HUES48 (cell line): ENCODE measurements at regions not wholly inside any gene's neighbourhood (a gene's known extent, or its start where the extent isn't known, plus 50 kb on each side); places are given as distances from the start of the nearest gene placed in this dataset.

ENCODE experiments used
- H3K27ac ChIP-seq: one replicate; pipeline ENCODE4 v1.7.0; 2013; ENCODE audit warnings: low read depth, low read length, inconsistent platforms
- H3K27me3 ChIP-seq: 2 replicates; pipeline ENCODE4 v1.6.1; 2013; ENCODE audit warnings: mild to moderate bottlenecking, low read length; ENCODE audit not compliant: control insufficient read depth, insufficient read depth
- H3K36me3 ChIP-seq: 2 replicates; pipeline ENCODE4 v1.6.1; 2013; ENCODE audit warnings: low read length; ENCODE audit not compliant: control insufficient read depth, insufficient read depth
- H3K4me1 ChIP-seq: 2 replicates; pipeline ENCODE4 v1.6.1; 2013; ENCODE audit warnings: mild to moderate bottlenecking, low read length; ENCODE audit not compliant: control insufficient read depth, insufficient read depth
- H3K4me3 ChIP-seq: 2 replicates; pipeline ENCODE4 v1.5.1; 2013; ENCODE audit warnings: mild to moderate bottlenecking, low read depth, low read length
- H3K9ac ChIP-seq: 2 replicates; pipeline ENCODE4 v1.6.1; 2013; ENCODE audit warnings: mild to moderate bottlenecking, low read depth, low read length, moderate library complexity
- H3K9me3 ChIP-seq: 2 replicates; pipeline ENCODE4 v1.6.1; 2013; ENCODE audit warnings: low read length; ENCODE audit not compliant: control insufficient read depth, insufficient read depth

DNA sequence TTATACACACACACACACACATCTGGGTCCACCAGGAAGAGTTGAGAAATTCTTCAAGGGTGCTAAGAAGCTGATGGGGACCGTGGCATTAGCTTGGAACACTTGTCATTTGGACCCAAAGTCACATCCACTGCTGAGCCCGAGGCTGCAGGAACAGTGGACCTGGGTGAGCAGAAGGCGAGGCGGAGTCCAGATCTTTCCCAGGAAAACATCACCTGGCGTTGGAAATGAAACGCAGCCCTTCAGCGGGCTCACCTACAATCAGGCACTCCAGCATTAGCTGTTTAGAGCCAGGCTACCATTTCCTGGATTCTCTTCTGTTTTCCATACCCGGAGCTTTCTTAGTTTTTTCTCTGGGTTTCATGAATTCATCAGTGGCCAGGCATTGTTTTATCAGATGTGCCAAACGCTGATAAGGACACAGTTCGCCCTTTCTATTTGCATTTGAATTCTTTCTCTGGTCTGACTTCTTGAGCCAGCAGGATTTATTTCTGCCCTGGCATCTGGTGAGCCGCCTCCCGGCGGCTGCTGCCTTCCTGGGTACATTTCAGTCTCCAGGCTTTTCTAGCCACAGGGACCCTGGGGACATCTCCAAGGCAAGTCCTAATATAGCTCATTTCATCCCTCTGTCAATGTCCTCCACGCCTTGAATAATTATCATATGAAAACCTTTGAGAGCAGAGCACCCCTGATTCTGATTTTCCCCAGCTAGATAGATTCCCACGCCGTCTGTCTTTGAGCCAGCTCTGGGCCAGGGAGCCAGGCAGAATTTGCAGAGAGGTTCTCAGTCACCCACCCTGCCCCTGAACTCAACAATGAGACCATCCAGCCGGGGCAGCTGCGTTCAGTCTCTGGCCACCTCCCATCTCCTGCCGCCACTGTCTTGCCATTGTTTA, 170.9 kb downstream of the TTLL2 start:
- Histone ChIP-seq H3K4me3 (no peak overlapping the region), H3K27me3 (no peaks in the 10 kb centered on the region), H3K36me3 (no peaks in the 10 kb centered on the region), H3K27ac (no peak overlapping the region), H3K4me1 (peaks cover 8% of the 10 kb centered on the region; the same call in 1 of the 2 replicates), H3K9me3 (no peaks in the 10 kb centered on the region), H3K9ac (no peak overlapping the region)

DNA sequence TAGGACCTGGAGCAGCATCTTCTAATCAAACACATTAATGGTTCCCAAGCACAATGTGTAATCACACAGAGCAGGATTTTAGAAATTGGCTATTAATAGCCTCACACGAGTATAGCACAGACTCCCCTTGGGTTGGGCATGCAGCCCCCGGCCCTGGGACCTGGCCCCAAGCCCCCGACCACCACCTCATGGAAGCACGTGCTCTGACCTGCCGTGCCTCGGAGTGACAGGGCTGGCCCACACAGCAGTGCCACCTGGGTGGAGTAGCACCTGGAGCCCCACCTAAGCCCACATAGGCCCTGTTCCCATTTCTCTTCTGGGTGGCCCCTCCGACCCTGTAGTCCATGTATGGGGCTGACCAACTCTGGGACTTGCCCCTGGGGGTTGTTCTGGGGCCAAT, 171.8 kb downstream of the TTLL2 start:
- peaks cover 8% of the 10 kb centered on the region; the same call in 1 of the 2 replicates for H3K4me1 ChIP-seq
- H3K27ac ChIP-seq = no peak overlapping the region
- H3K9me3 ChIP-seq = no peaks in the 10 kb centered on the region
- no peak overlapping the region for H3K9ac ChIP-seq
- no peaks in the 10 kb centered on the region for H3K27me3 ChIP-seq
- H3K4me3 ChIP-seq = no peak overlapping the region
- H3K36me3 ChIP-seq = no peaks in the 10 kb centered on the region

DNA sequence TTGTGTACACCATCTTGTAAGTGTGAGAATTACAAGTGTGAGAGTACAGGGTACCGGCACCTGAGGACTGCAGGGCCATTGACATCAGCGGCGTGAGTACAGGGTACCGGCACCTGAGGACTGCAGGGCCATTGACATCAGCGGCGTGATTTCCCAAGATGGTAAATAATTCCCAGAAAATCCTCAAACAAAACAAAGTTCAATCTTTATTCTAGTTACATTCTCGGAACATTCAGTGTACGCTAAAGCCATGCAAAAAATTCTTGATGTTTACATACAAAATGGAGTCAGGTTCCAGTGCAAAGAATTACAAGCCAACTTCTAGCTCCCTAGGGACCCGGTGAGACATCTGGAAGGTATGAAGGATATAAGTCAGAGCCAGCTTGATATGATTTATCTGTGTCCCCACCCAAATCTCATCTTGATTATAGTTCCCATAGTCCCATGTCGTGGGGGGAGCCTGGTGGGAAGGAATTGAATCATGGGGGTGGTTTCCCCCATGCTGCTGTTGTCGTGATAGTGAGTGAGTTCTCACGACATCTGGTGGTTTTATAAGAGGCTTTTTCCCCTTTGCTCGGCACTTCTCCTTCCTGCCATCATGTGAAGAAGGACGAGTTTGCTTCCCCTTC, 172.7 kb downstream of the TTLL2 start:
- H3K9ac ChIP-seq = no peak overlapping the region
- peaks cover 8% of the 10 kb centered on the region; the same call in 1 of the 2 replicates for H3K4me1 ChIP-seq

DNA sequence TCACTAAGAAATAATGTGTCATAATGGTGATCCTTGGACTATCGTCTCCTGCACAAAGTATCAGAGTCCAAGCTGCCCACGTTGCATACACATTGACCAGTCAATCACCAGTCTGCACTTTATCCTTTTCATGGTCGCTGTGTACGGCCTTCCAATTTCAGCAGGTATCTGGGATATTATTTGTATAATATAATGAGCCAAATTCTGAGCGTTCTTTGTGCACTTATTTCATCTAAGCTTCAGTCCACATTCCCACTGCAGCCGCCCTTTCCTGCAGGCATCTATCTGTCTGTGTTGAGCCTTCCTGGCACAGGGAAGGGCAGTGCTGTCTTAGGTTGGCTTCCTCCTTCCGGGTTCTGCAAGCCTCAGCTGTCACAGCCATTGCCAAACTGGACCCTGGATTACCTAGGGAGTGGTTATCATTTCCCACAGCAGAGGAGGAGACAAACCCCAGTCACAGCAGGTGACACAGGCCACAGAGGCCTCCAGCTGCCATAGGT, 174.3 kb downstream of the TTLL2 start:
- Histone ChIP-seq H3K4me1 (peaks cover 8% of the 10 kb centered on the region; the same call in 1 of the 2 replicates), H3K9me3 (no peaks in the 10 kb centered on the region), H3K9ac (no peak overlapping the region), H3K36me3 (no peaks in the 10 kb centered on the region), H3K27me3 (no peaks in the 10 kb centered on the region), H3K27ac (no peak overlapping the region), H3K4me3 (no peak overlapping the region)

More for the DNA sequence above, 172.7 kb downstream of the TTLL2 start:
- H3K27me3 ChIP-seq = no peaks in the 10 kb centered on the region
- H3K9me3 ChIP-seq = no peaks in the 10 kb centered on the region
- no peak overlapping the region for H3K4me3 ChIP-seq
- H3K27ac ChIP-seq = no peak overlapping the region
- H3K36me3 ChIP-seq = no peaks in the 10 kb centered on the region

DNA sequence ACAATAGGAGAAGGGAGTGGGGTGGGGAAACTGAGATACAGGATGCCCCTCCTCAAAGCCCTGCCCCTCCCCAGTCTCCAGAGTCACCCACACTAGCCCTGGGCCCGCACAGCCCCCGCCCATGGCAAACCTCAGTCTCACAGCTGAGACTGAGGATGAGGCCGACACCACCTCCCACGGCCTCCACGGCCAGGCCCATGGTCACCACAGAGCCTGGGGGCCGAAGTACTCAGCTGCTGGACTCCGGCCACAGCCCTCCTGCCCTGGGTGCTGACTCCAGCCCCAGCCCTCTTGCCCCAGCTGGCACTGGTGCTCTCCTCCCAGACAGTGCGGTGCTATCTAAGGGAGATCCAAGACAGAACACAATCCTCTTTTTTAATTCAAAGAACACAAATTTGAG, 176.1 kb downstream of the TTLL2 start:
- Histone ChIP-seq H3K9me3 (no peaks in the 10 kb centered on the region), H3K9ac (no peak overlapping the region), H3K27me3 (no peaks in the 10 kb centered on the region), H3K36me3 (no peaks in the 10 kb centered on the region), H3K4me1 (peaks cover 4% of the 10 kb centered on the region; the same call in 1 of the 2 replicates), H3K4me3 (no peak overlapping the region), H3K27ac (no peak overlapping the region)

DNA sequence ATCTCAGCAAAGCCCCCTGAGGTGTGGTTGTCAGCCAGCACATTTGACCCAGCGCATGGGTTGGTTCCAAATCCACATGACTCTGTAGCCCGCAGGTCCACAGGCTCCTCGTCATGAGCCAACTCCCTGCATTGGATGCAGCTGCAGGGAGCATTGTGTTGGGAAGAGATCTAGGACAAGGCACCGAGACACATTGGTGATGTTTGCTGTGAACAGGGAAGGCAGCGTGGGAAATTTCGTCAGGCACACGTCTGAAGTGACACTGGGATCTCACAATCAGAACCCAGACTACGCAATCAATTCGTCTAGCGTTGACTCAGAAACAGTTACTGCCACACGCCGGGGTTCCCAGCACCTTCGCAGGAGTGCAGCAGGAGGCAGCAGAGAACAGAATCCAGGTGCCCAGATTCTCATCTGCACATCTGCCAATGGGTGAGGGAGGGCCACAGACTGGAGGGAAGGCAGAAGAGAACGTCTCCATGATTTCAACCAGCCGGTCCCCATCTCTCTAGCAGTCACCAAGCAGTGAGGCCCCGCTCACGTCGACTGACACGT, 177.0 kb downstream of the TTLL2 start:
- Histone ChIP-seq H3K9ac (no peak overlapping the region), H3K36me3 (no peaks in the 10 kb centered on the region), H3K27ac (no peak overlapping the region), H3K4me1 (no peaks in the 10 kb centered on the region), H3K9me3 (no peaks in the 10 kb centered on the region), H3K27me3 (no peaks in the 10 kb centered on the region), H3K4me3 (no peak overlapping the region)

DNA sequence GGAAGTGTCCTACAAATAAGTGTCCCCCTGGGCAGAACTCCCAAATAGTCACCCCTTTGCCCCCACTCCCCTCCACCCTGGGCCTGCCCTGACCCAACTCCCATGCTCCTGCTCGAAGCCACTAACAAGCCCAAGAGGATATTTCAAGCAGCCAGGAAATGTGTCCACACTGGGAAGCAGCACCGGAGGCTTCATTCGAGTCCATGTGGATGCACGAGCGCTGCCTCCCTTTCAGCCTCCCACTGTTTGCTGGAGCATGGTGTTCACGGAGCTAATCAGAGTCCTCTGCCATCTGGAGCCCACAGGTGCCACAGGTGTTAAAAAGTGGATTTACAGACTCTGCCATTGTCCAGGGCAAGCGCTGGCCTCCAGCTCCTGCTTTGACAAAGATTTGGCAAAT, 177.6 kb downstream of the TTLL2 start:
- Histone ChIP-seq H3K9me3 (no peaks in the 10 kb centered on the region), H3K27ac (no peak overlapping the region), H3K4me3 (no peak overlapping the region), H3K36me3 (no peaks in the 10 kb centered on the region), H3K27me3 (no peaks in the 10 kb centered on the region), H3K9ac (no peak overlapping the region), H3K4me1 (no peaks in the 10 kb centered on the region)

DNA sequence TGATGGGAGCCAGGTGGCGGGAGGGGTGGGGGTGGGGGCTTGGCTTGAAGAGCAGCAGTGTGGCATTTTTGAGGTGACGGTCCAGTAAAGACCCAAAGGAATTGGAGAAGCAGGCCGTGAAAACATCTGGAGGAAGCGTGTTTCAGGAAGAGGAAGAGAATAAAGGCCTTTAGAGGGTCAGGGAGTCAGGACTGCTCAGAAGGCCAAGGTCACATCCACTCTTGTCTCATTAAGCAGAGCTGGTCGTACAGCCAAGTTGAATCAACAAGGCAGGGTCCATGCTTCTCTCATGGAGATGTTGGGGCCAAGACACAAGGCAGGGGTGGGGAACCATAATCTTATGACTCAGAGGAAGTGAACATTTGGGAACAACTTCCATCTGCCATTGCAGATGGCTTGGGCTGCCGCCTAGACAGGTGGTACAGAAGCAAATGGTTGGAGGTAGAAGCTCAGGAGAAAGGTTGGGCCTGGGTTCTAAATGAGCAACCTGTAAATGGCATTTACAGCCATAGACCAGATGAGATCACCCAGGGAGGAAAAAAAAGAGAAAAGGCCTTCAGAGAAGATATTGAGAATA, 179.6 kb downstream of the TTLL2 start:
- H3K4me3 ChIP-seq = no peak overlapping the region
- H3K9me3 ChIP-seq = no peaks in the 10 kb centered on the region
- no peaks in the 10 kb centered on the region for H3K36me3 ChIP-seq
- no peaks in the 10 kb centered on the region for H3K27me3 ChIP-seq
- H3K27ac ChIP-seq = no peak overlapping the region
- no peak overlapping the region for H3K9ac ChIP-seq
- H3K4me1 ChIP-seq = no peaks in the 10 kb centered on the region

DNA sequence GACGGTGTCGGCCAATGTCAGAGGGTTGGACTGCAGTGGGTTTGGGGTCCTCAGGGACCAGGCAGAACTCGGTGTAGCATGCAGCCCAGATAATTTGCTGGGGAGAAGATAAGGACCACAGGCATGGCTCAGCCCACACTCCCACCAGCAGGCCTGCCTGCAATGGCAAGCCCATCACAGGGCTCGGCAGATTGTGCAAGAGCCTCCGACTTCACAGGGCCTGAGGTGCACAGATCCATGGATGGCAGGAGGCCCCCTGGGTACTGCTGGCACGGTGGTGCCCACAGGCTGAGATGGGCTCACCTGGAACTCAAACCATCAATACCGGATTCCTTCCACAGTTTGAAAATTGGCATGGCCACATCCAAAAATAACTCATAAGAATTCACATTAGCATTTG, 180.3 kb downstream of the TTLL2 start:
- Histone ChIP-seq H3K9me3 (no peaks in the 10 kb centered on the region), H3K27me3 (no peaks in the 10 kb centered on the region), H3K9ac (no peak overlapping the region), H3K4me3 (no peak overlapping the region), H3K4me1 (no peaks in the 10 kb centered on the region), H3K27ac (no peak overlapping the region), H3K36me3 (no peaks in the 10 kb centered on the region)

DNA sequence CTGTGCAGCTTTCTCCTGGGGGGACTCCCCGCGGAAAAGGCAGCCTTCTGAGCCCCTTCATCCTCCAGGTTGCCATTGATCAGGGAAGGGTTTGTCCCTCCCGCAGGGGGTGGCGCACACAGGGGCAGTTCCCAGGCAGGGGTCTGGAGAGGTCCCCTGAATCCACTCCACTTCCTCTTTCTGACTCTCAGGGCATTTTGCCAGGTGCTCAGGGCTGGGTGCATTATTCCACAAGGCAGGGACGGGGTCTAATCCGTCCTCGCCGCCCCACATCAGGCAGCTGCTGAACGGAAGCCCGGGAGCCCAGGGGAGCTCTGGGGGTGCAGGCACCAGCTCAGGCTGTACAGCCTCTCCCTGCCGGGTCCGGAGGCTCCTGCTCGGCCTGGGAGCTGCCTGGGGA, 180.9 kb downstream of the TTLL2 start:
- H3K27me3 ChIP-seq = no peaks in the 10 kb centered on the region
- H3K27ac ChIP-seq = no peak overlapping the region
- H3K4me3 ChIP-seq = no peak overlapping the region
- H3K36me3 ChIP-seq = no peaks in the 10 kb centered on the region
- H3K9ac ChIP-seq = no peak overlapping the region
- H3K9me3 ChIP-seq = no peaks in the 10 kb centered on the region
- H3K4me1 ChIP-seq = no peaks in the 10 kb centered on the region; the same call in 1 of the 2 replicates
